GM12865 (cell line): ENCODE measurements at regions not wholly inside any gene's neighbourhood (a gene's known extent, or its start where the extent isn't known, plus 50 kb on each side); places are given as distances from the start of the nearest gene placed in this dataset.

Experiments
- DNase-seq: peaks from one replicate; pipeline ENCODE4 v3.0.0; 2010; ENCODE audit warnings: low read depth
- H3K4me3 ChIP-seq: 2 replicates; pipeline ENCODE4 v1.5.1; 2011; ENCODE audit warnings: mild to moderate bottlenecking, low read depth, low read length, control low read depth
- TF ChIP-seq, protein P1 (sequence below): IDR thresholded peaks from 2 replicates; pipeline ENCODE4 v1.5.1; 2011; ENCODE audit warnings: low read length, control low read depth, low read depth, inconsistent platforms; ENCODE audit not compliant: insufficient read depth; ENCODE audit errors: missing control alignments

GRCh38 chr2:120476141-120476540 lies 130.2 kb downstream of the INHBB start:
- H3K4me3 ChIP-seq, result no peak overlapping the region
- TF ChIP-seq, protein P1, sequence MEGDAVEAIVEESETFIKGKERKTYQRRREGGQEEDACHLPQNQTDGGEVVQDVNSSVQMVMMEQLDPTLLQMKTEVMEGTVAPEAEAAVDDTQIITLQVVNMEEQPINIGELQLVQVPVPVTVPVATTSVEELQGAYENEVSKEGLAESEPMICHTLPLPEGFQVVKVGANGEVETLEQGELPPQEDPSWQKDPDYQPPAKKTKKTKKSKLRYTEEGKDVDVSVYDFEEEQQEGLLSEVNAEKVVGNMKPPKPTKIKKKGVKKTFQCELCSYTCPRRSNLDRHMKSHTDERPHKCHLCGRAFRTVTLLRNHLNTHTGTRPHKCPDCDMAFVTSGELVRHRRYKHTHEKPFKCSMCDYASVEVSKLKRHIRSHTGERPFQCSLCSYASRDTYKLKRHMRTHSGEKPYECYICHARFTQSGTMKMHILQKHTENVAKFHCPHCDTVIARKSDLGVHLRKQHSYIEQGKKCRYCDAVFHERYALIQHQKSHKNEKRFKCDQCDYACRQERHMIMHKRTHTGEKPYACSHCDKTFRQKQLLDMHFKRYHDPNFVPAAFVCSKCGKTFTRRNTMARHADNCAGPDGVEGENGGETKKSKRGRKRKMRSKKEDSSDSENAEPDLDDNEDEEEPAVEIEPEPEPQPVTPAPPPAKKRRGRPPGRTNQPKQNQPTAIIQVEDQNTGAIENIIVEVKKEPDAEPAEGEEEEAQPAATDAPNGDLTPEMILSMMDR, result no peak
- no peak for DNase-seq

GRCh38 chr2:120477198-120477597 lies 131.3 kb downstream of the INHBB start:
- DNase-seq, result no peak
- TF ChIP-seq, protein P1, result no peak
- H3K4me3 ChIP-seq, result no peak overlapping the region

- DNase-seq, result no peak
- H3K4me3 ChIP-seq, result no peak overlapping the region
- TF ChIP-seq, protein P1, result no peak
These were observed 132.0 kb downstream of the INHBB start for GRCh38 chr2:120477831-120478481.

GRCh38 chr2:120480346-120480902 lies 134.5 kb downstream of the INHBB start:
- no peak overlapping the region for H3K4me3 ChIP-seq
- TF ChIP-seq, protein P1, result no peak
- DNase-seq, result no peak

GRCh38 chr2:120480903-120481445 lies 135.0 kb downstream of the INHBB start:
- H3K4me3 ChIP-seq, result no peak overlapping the region
- no peak for DNase-seq
- TF ChIP-seq, protein P1, result no peak

- H3K4me3 ChIP-seq, result no peak overlapping the region
- TF ChIP-seq, protein P1, result no peak
- DNase-seq, result no peak
These were observed 135.7 kb downstream of the INHBB start for GRCh38 chr2:120481446-120482194.
